AG10803 (cell line): ENCODE measurements at regions not wholly inside any gene's neighbourhood (a gene's known extent, or its start where the extent isn't known, plus 50 kb on each side); places are given as distances from the start of the nearest gene placed in this dataset.

Experiments used
- DNase-seq: peaks from one replicate; pipeline ENCODE4 v3.0.0; 2010; ENCODE audit warnings: low read depth
- H3K4me3 ChIP-seq: 2 replicates; pipeline ENCODE4 v1.5.1; 2011; ENCODE audit warnings: mild to moderate bottlenecking, low read length, control low read depth
- CTCF ChIP-seq: conservative IDR thresholded peaks from 2 replicates; pipeline ENCODE4 v1.5.1; 2011; ENCODE audit warnings: mild to moderate bottlenecking, low read length, control low read depth, inconsistent platforms

- no peak overlapping the region for H3K4me3 ChIP-seq
- no peak for TF ChIP-seq CTCF
- no peak for DNase-seq
These were observed 54.1 kb upstream of the CST7 start for GRCh38 chr20:24894967-24895366.

GRCh38 chr20:24895431-24895830 is 53.6 kb upstream of the CST7 start:
- DNase-seq, result no peak
- no peak overlapping the region for H3K4me3 ChIP-seq
- TF ChIP-seq CTCF, result no peak

- no peak for TF ChIP-seq CTCF
- H3K4me3 ChIP-seq, result no peak overlapping the region
- no peak for DNase-seq
These were observed 53.0 kb upstream of the CST7 start for GRCh38 chr20:24895898-24896658.

- H3K4me3 ChIP-seq, result no peak overlapping the region
- no peak for DNase-seq
- TF ChIP-seq CTCF, result no peak
These were observed 52.1 kb upstream of the CST7 start for GRCh38 chr20:24896984-24897383.

- TF ChIP-seq CTCF, result no peak
- H3K4me3 ChIP-seq, result no peak overlapping the region
These were observed 51.1 kb upstream of the CST7 start for GRCh38 chr20:24897974-24898373.

GRCh38 chr20:24899153-24899552 is 49.9 kb upstream of the CST7 start:
- TF ChIP-seq CTCF, result no peak
- no peak for DNase-seq
- no peak overlapping the region for H3K4me3 ChIP-seq

More at GRCh38 chr20:24897974-24898373, 51.1 kb upstream of the CST7 start:
- DNase-seq, result no peak
